Stomach (tissue), 4 donors: ENCODE measurements at regions not wholly inside any gene's neighbourhood (a gene's known extent, or its start where the extent isn't known, plus 50 kb on each side); places are given as distances from the start of the nearest gene placed in this dataset.

Experiments
- CTCF ChIP-seq, 7 experiments: fragments of 450-650 bp in 4 of 7; fragments of 200-600 bp in 3 of 7; sonication (generic) in 3 of 7; IDR thresholded peaks; one replicate each; pipeline ENCODE4 v1.5.1; 2016 to 2019; ENCODE audit warnings: antibody characterized with exemption in 7 of 7, control low read depth in 2 of 7, mild to moderate bottlenecking in 1 of 7
- POLR2A ChIP-seq, 4 donors: fragments of 450-650 bp; IDR thresholded peaks; one replicate each; pipeline ENCODE4 v1.6.1; 2016; ENCODE audit warnings: antibody characterized with exemption in 4 of 4, control low read depth in 2 of 4, mild to moderate bottlenecking in 1 of 4, moderate library complexity in 1 of 4
- POLR2AphosphoS5 ChIP-seq, 3 donors: sonication (generic); formaldehyde crosslinking; IDR thresholded peaks; one replicate each; pipeline ENCODE4 v1.6.1; 2016; ENCODE audit warnings: antibody characterized with exemption in 3 of 3

- TF ChIP-seq CTCF (IDR thresholded peaks at IDR 0.05) = no peak
- no peak for TF ChIP-seq POLR2A (IDR thresholded peaks at IDR 0.05)
- no peak for TF ChIP-seq POLR2AphosphoS5 (IDR thresholded peaks at IDR 0.05)
These were observed 55.0 kb upstream of the LAMA1 start for GRCh38 chr18:7172611-7173010.
